Lower lobe of right lung (tissue), 2 donors: ENCODE measurements at regions not wholly inside any gene's neighbourhood (a gene's known extent, or its start where the extent isn't known, plus 50 kb on each side); places are given as distances from the start of the nearest gene placed in this dataset.

Experiments used
- ATAC-seq, 2 donors: fragments of 200-7000 bp; cut with Tn5 transposase; one replicate each; pipeline ENCODE4 v1.9.1; 2020 to 2022; ENCODE audit warnings: mild to moderate bottlenecking in 2 of 2, moderate library complexity in 2 of 2
- DNase-seq: peaks from one replicate; pipeline ENCODE4 v3.0.0-alpha.2; 2020
- H3K27ac ChIP-seq: fragments of 200-600 bp; one replicate; pipeline ENCODE4 v1.8.0; 2022
- H3K27me3 ChIP-seq: fragments of 200-600 bp; one replicate; pipeline ENCODE4 v1.8.0; 2022; ENCODE audit warnings: low read depth
- H3K36me3 ChIP-seq: fragments of 200-600 bp; one replicate; pipeline ENCODE4 v1.8.0; 2022; ENCODE audit warnings: mild to moderate bottlenecking
- H3K4me1 ChIP-seq: fragments of 200-600 bp; one replicate; pipeline ENCODE4 v1.8.0; 2022
- H3K4me3 ChIP-seq: fragments of 200-600 bp; one replicate; pipeline ENCODE4 v1.8.0; 2022; ENCODE audit warnings: mild to moderate bottlenecking
- H3K9me3 ChIP-seq: fragments of 200-600 bp; one replicate; pipeline ENCODE4 v1.8.0; 2022
- intact Hi-C: fragments of 100-400 bp; cut with DNase I; formaldehyde crosslinking; loops from one replicate; pipeline ENCODE4 v1.11.0; 2022
- TF ChIP-seq, protein P1 (sequence below): fragments of 200-600 bp; IDR thresholded peaks from one replicate; pipeline ENCODE4 v1.8.0; 2022; ENCODE audit warnings: antibody characterized with exemption, mild to moderate bottlenecking
- donor health status: DM: no; HTN: yes; CAD: no; lungs with severe emphysema.

GRCh38 chr12:74408601-74409166 is 129.0 kb upstream of the ATXN7L3B start:
- ATAC-seq (no peak), DNase-seq (no peak)
- intact Hi-C loops, result no loop called here
- H3K9me3 ChIP-seq, result no peaks in the 10 kb centered on the region
- H3K27ac ChIP-seq, result no peak overlapping the region
- H3K27me3 ChIP-seq, result no peaks in the 10 kb centered on the region
- H3K4me3 ChIP-seq, result no peak overlapping the region
- TF ChIP-seq, protein P1, sequence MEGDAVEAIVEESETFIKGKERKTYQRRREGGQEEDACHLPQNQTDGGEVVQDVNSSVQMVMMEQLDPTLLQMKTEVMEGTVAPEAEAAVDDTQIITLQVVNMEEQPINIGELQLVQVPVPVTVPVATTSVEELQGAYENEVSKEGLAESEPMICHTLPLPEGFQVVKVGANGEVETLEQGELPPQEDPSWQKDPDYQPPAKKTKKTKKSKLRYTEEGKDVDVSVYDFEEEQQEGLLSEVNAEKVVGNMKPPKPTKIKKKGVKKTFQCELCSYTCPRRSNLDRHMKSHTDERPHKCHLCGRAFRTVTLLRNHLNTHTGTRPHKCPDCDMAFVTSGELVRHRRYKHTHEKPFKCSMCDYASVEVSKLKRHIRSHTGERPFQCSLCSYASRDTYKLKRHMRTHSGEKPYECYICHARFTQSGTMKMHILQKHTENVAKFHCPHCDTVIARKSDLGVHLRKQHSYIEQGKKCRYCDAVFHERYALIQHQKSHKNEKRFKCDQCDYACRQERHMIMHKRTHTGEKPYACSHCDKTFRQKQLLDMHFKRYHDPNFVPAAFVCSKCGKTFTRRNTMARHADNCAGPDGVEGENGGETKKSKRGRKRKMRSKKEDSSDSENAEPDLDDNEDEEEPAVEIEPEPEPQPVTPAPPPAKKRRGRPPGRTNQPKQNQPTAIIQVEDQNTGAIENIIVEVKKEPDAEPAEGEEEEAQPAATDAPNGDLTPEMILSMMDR, result no peak
- H3K4me1 ChIP-seq, result no peaks in the 10 kb centered on the region
- no peaks in the 10 kb centered on the region for H3K36me3 ChIP-seq

- no peaks in the 10 kb centered on the region for H3K9me3 ChIP-seq
- TF ChIP-seq, protein P1, result peak; percentile 39
- H3K36me3 ChIP-seq, result no peaks in the 10 kb centered on the region
- intact Hi-C loops, result no loop called here
- no peak overlapping the region for H3K4me3 ChIP-seq
- ATAC-seq (no peak), DNase-seq (no peak)
- H3K27ac ChIP-seq, result no peak overlapping the region
- no peaks in the 10 kb centered on the region for H3K27me3 ChIP-seq
- H3K4me1 ChIP-seq, result no peaks in the 10 kb centered on the region
Observed at GRCh38 chr12:74412606-74413230, 124.9 kb upstream of the ATXN7L3B start.

DNA sequence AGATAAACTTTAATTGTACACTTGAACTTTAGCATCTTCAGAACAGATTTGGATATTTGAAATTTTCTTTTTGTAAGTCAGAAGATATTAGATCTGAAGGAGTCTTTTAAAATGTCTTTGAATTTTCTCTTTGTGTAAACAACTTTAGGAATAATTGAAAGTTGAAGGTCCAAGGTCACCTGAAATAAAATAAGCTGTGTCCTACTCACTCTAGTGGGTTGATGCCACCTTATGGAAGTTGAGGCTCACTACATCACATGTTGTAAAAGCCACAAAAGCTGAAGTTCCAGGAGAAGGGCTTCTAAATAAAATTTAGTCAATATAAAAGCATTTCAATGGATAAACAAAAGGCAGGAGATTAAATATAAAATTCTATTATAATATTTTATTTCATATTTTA is 122.0 kb upstream of the ATXN7L3B start:
- Histone ChIP-seq H3K27me3 (no peaks in the 10 kb centered on the region), H3K4me3 (no peak overlapping the region), H3K4me1 (no peaks in the 10 kb centered on the region), H3K27ac (no peak overlapping the region), H3K36me3 (no peaks in the 10 kb centered on the region), H3K9me3 (no peaks in the 10 kb centered on the region)
- DNase-seq (no peak), ATAC-seq (no peak)
- intact Hi-C loops, result no loop called here
- TF ChIP-seq, protein P1, result peak; percentile 24

DNA sequence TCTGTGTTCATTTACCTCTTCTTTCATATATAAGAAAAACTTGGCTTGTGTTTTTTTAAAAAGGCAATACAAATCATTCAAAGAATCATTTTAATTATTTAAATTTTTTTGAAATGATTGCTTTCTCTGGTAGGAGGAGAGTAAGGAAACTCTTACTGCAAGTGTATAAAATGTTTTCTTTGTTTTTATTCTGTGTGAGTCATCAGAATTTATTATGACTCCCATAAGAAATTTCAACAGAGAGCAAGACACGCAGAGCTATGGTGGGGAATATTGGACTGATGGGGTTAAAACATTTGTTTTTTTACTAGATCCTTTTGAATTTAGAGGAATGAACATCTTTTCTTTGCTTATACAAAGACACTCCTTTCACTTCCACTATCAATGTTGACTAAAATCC is 119.1 kb upstream of the ATXN7L3B start:
- DNase-seq (no peak), ATAC-seq (no peak)
- TF ChIP-seq, protein P1, result no peak
- H3K27ac ChIP-seq, result no peak overlapping the region
- no peaks in the 10 kb centered on the region for H3K27me3 ChIP-seq
- H3K36me3 ChIP-seq, result no peaks in the 10 kb centered on the region
- H3K4me3 ChIP-seq, result no peak overlapping the region
- no peaks in the 10 kb centered on the region for H3K4me1 ChIP-seq
- no peaks in the 10 kb centered on the region for H3K9me3 ChIP-seq
- intact Hi-C loops, result no loop called here

DNA sequence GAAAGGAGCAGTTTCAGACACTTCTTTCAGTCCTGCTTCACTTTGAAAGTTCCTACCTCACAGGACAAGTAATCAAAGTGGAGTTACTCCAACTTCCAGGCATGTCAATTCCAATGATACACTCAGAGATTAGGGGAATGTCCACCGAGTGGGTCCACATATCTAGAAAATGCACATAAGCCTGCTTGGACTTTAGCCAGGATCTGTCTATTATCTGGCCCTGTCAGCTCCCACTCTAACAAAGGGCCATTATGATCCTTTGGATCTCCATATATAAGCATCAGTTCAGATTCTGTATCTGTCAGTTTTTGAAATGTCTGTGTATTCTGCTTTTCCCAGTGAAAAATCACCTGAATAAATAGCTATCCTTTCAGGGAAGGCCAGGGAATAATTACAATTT is 112.9 kb upstream of the ATXN7L3B start:
- intact Hi-C loops, result no loop called here
- ATAC-seq, result no peak
- Histone ChIP-seq H3K4me1 (no peaks in the 10 kb centered on the region), H3K4me3 (no peak overlapping the region), H3K27ac (no peak overlapping the region), H3K9me3 (no peaks in the 10 kb centered on the region), H3K36me3 (no peaks in the 10 kb centered on the region), H3K27me3 (no peaks in the 10 kb centered on the region)
- TF ChIP-seq, protein P1, result no peak
- no peak for DNase-seq
